SK-N-SH (cell line): ENCODE measurements at regions not wholly inside any gene's neighbourhood (a gene's known extent, or its start where the extent isn't known, plus 50 kb on each side); places are given as distances from the start of the nearest gene placed in this dataset.

Source experiments
- CTCF ChIA-PET: fragments of 300-600, 350-600 bp; formaldehyde crosslinking; extraction: SDS; loops from one replicate; lab custom pipeline; 2021; lab: Yijun Ruan, JAX
- POLR2A ChIA-PET: fragments of 350-600 bp; sonication (Branson Sonifier 250); formaldehyde crosslinking; extraction: SDS; loops from one replicate; lab custom pipeline; 2020; ENCODE audit warnings: antibody characterized with exemption, inconsistent platforms; lab: Yijun Ruan, JAX
- DNase-seq: peaks from one replicate; pipeline ENCODE4 v3.0.0; 2012
- H2AFZ ChIP-seq: fragments of 200-600 bp; sonication (generic); 2 replicates; pipeline ENCODE4 v1.8.1; 2016; ENCODE audit warnings: antibody characterized with exemption, mild to moderate bottlenecking, low read depth
- H3F3A ChIP-seq: fragments of 200-600 bp; sonication (generic); replicated peaks from 2 replicates; pipeline ENCODE3; 2016; ENCODE audit warnings: antibody characterized with exemption, mild to moderate bottlenecking; ENCODE audit not compliant: insufficient read depth
- H3K27ac ChIP-seq, 2 experiments: fragments of 200-500 bp in 1 of 2; fragments of 200-600 bp in 1 of 2; sonication (Bioruptor generic) in 1 of 2; sonication (generic), shearing (Covaris generic) in 1 of 2; 2 replicates each; pipeline versions ENCODE4 v1.5.1 to v1.6.1; 2014 to 2016; ENCODE audit warnings: low read depth in 2 of 2, inconsistent platforms in 1 of 2, low read length in 1 of 2, mild to moderate bottlenecking in 1 of 2, mixed read lengths in 1 of 2
- H3K27me3 ChIP-seq: fragments of 200-600 bp; sonication (generic), shearing (Covaris generic); 2 replicates; pipeline ENCODE4 v1.6.1; 2016; ENCODE audit warnings: mixed run types; ENCODE audit not compliant: insufficient read depth
- H3K36me3 ChIP-seq, 2 experiments: fragments of 200-500 bp in 1 of 2; fragments of 200-600 bp in 1 of 2; sonication (Bioruptor generic) in 1 of 2; sonication (generic) in 1 of 2; replicated peaks in 1 of 2; 2 replicates each; pipeline versions ENCODE3 to v1.5.1; 2014 to 2016; ENCODE audit warnings: low read length in 1 of 2, mild to moderate bottlenecking in 1 of 2; ENCODE audit not compliant: insufficient read depth in 2 of 2, control insufficient read depth in 1 of 2
- H3K4me1 ChIP-seq, 2 experiments: fragments of 200-500 bp in 1 of 2; fragments of 200-600 bp in 1 of 2; sonication (Bioruptor generic) in 1 of 2; sonication (generic), shearing (Covaris generic) in 1 of 2; 2 replicates each; pipeline versions ENCODE4 v1.5.1 to v1.6.1; 2014 to 2016; ENCODE audit warnings: low read depth in 1 of 2, low read length in 1 of 2, mixed run types in 1 of 2; ENCODE audit not compliant: insufficient read depth in 2 of 2, control insufficient read depth in 1 of 2
- H3K4me2 ChIP-seq: fragments of 200-600 bp; sonication (generic), shearing (Covaris generic); 2 replicates; pipeline ENCODE4 v1.6.1; 2017; ENCODE audit warnings: mixed run types
- H3K4me3 ChIP-seq, 2 experiments: fragments of 200-500 bp in 1 of 2; fragments of 200-600 bp in 1 of 2; sonication (Bioruptor generic) in 1 of 2; sonication (generic), shearing (Covaris generic) in 1 of 2; 2 replicates each; pipeline versions ENCODE4 v1.5.1 to v1.8.1; 2014 to 2016; ENCODE audit warnings: low read depth in 2 of 2, inconsistent platforms in 1 of 2, low read length in 1 of 2, mild to moderate bottlenecking in 1 of 2, mixed read lengths in 1 of 2, moderate library complexity in 1 of 2
- H3K79me2 ChIP-seq: fragments of 200-600 bp; sonication (generic); 2 replicates; pipeline ENCODE4 v1.8.1; 2017; ENCODE audit warnings: mild to moderate bottlenecking; ENCODE audit not compliant: insufficient read depth
- H3K9ac ChIP-seq: fragments of 200-600 bp; sonication (generic); 2 replicates; pipeline ENCODE4 v1.6.1; 2017; ENCODE audit warnings: mixed run types
- H3K9me2 ChIP-seq: fragments of 200-600 bp; sonication (generic); 2 replicates; pipeline ENCODE4 v1.6.1; 2017; ENCODE audit warnings: mixed run types
- H3K9me3 ChIP-seq: fragments of 200-600 bp; sonication (generic); 2 replicates; pipeline ENCODE4 v1.6.1; 2017; ENCODE audit warnings: mixed run types, mild to moderate bottlenecking, moderate library complexity
- H4K20me1 ChIP-seq: fragments of 200-600 bp; sonication (generic); 2 replicates; pipeline ENCODE4 v1.6.1; 2017; ENCODE audit warnings: mild to moderate bottlenecking, mixed run types; ENCODE audit not compliant: insufficient read depth
- MXI1 ChIP-seq: IDR thresholded peaks from 2 replicates; pipeline ENCODE4 v1.6.1; 2012; ENCODE audit warnings: mild to moderate bottlenecking, low read depth, low read length, improper control_type of control experiment
- TCF12 ChIP-seq: IDR thresholded peaks from 2 replicates; pipeline ENCODE4 v1.4.0; 2012
- WGBS: methylation state at CpG from one replicate; pipeline ENCODE4 v1.1.6; 2017; ENCODE audit warnings: low lambda C conversion rate; 5-methylcytosine and 5-hydroxymethylcytosine counted together
- TF ChIP-seq, protein P1 (sequence below): IDR thresholded peaks from 2 replicates; pipeline ENCODE4 v1.6.1; 2012; ENCODE audit warnings: mild to moderate bottlenecking, low read depth, low read length, moderate library complexity
- TF ChIP-seq, protein P2 (sequence below): fragments of 150-350 bp; IDR thresholded peaks from 2 replicates; pipeline ENCODE4 v1.6.1; 2016; ENCODE audit warnings: mild to moderate bottlenecking, low read depth, low read length
- TF ChIP-seq, protein P3 (sequence below): IDR thresholded peaks from 2 replicates; pipeline ENCODE4 v1.4.0; 2012; ENCODE audit warnings: low read depth, borderline replicate concordance

DNA sequence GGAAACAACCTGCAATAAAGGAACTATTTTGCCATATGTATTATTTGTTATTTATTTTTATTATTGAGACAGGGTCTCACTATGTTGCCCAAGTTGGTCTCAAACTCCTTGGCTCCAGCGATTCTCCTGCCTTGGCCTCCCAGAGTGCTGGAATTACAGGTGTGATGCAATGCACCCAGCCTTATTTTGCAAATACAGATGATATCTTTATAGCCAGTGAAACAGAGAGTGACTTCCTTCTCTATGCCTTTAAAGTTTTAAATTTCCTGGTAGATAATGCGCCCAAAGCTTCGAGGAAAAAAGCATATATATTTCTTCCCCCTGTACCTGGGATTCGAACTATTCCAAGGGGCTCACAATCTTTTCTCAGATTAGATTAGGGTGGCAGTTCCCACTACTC, 601.1 kb upstream of the HTR2C start:
- Histone ChIP-seq H3K4me3 (no peak overlapping the region), H3K27ac (no peak overlapping the region), H3K9ac (no peak overlapping the region), H4K20me1 (no peaks in the 10 kb centered on the region), H3K4me2 (no peak overlapping the region), H3K27me3 (peaks cover 7% of the 10 kb centered on the region; the same call in 1 of the 2 replicates), H3F3A (no peaks in the 10 kb centered on the region), H3K4me1 (no peaks in the 10 kb centered on the region), H3K36me3 (no peaks in the 10 kb centered on the region), H3K9me2 (no peaks in the 10 kb centered on the region), H3K79me2 (no peaks in the 10 kb centered on the region), H2AFZ (no peak overlapping the region), H3K9me3 (no peaks in the 10 kb centered on the region)
- DNase-seq, result no peak
- ChIA-PET POLR2A (no interaction called here), CTCF (no interaction called here)
- TF ChIP-seq, protein P1, sequence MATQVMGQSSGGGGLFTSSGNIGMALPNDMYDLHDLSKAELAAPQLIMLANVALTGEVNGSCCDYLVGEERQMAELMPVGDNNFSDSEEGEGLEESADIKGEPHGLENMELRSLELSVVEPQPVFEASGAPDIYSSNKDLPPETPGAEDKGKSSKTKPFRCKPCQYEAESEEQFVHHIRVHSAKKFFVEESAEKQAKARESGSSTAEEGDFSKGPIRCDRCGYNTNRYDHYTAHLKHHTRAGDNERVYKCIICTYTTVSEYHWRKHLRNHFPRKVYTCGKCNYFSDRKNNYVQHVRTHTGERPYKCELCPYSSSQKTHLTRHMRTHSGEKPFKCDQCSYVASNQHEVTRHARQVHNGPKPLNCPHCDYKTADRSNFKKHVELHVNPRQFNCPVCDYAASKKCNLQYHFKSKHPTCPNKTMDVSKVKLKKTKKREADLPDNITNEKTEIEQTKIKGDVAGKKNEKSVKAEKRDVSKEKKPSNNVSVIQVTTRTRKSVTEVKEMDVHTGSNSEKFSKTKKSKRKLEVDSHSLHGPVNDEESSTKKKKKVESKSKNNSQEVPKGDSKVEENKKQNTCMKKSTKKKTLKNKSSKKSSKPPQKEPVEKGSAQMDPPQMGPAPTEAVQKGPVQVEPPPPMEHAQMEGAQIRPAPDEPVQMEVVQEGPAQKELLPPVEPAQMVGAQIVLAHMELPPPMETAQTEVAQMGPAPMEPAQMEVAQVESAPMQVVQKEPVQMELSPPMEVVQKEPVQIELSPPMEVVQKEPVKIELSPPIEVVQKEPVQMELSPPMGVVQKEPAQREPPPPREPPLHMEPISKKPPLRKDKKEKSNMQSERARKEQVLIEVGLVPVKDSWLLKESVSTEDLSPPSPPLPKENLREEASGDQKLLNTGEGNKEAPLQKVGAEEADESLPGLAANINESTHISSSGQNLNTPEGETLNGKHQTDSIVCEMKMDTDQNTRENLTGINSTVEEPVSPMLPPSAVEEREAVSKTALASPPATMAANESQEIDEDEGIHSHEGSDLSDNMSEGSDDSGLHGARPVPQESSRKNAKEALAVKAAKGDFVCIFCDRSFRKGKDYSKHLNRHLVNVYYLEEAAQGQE, result no peak
- TF ChIP-seq, protein P2, sequence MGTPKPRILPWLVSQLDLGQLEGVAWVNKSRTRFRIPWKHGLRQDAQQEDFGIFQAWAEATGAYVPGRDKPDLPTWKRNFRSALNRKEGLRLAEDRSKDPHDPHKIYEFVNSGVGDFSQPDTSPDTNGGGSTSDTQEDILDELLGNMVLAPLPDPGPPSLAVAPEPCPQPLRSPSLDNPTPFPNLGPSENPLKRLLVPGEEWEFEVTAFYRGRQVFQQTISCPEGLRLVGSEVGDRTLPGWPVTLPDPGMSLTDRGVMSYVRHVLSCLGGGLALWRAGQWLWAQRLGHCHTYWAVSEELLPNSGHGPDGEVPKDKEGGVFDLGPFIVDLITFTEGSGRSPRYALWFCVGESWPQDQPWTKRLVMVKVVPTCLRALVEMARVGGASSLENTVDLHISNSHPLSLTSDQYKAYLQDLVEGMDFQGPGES, result no peak
- TF ChIP-seq, protein P3, sequence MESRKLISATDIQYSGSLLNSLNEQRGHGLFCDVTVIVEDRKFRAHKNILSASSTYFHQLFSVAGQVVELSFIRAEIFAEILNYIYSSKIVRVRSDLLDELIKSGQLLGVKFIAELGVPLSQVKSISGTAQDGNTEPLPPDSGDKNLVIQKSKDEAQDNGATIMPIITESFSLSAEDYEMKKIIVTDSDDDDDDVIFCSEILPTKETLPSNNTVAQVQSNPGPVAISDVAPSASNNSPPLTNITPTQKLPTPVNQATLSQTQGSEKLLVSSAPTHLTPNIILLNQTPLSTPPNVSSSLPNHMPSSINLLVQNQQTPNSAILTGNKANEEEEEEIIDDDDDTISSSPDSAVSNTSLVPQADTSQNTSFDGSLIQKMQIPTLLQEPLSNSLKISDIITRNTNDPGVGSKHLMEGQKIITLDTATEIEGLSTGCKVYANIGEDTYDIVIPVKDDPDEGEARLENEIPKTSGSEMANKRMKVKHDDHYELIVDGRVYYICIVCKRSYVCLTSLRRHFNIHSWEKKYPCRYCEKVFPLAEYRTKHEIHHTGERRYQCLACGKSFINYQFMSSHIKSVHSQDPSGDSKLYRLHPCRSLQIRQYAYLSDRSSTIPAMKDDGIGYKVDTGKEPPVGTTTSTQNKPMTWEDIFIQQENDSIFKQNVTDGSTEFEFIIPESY, result no peak
- WGBS, result 16% methylated on average over 4 of the region's 4 CpGs

DNA sequence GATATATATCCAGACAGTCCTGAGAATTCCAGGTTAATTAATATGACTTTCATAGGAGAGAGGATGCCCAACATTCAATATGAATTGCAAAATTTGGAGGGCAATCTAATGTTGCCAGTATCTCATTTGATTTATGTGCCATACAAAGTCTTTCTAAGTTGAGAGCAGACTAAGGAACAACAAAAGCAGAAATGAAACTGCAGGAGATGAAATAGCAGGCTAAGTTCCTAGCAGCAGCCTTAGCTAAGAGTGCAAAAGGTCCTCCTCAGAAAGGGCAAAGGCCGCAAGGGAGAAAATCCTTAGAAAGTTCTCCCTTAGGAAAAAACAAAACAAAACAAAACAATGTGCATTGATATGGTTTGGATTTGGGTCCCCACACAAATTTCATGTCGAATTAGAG, 602.9 kb upstream of the HTR2C start:
- Histone ChIP-seq H3K27ac (no peak overlapping the region), H3K9me2 (no peaks in the 10 kb centered on the region), H2AFZ (no peak overlapping the region), H3K4me3 (no peak overlapping the region)
- DNase-seq, result no peak
- no peak for TF ChIP-seq MXI1
- no peak for TF ChIP-seq TCF12
- TF ChIP-seq, all 33 proteins: peak for 0
- no peaks in the 10 kb centered on the region for H3K36me3 ChIP-seq
- no peaks in the 10 kb centered on the region for H3K4me1 ChIP-seq
- 27% methylated on average over 2 of the region's 2 CpGs for WGBS
- H3K9me3 ChIP-seq, result no peaks in the 10 kb centered on the region
- H3K4me2 ChIP-seq, result no peak overlapping the region
- ChIA-PET POLR2A (no interaction called here), CTCF (interaction anchor here (0.7 kb wide), 1 partner anchor 1249 kb away, joined by 3 read pairs; no protein-coding TSS in a partner anchor)
- H3K9ac ChIP-seq, result no peak overlapping the region
- H3F3A ChIP-seq, result no peaks in the 10 kb centered on the region
- H3K27me3 ChIP-seq, result peaks cover 7% of the 10 kb centered on the region; the same call in 1 of the 2 replicates
- H3K79me2 ChIP-seq, result no peaks in the 10 kb centered on the region
- no peaks in the 10 kb centered on the region for H4K20me1 ChIP-seq
